ENCODE measurements at regions not wholly inside any gene's neighbourhood (a gene's known extent, or its start where the extent isn't known, plus 50 kb on each side); places are given as distances from the start of the nearest gene placed in this dataset.
A peak's percentile ranks its signal among the peaks of the same experiment; 100 is the strongest.

GRCh38 chr11:119539583-119539982, 116.6 kb upstream of the THY1 start:
- Histone ChIP-seq H3K36me3 (no peaks in the 10 kb centered on the region), H3K27me3 (no peaks in the 10 kb centered on the region), H3K27ac (no peak overlapping the region), H3K9me3 (no peaks in the 10 kb centered on the region), H3K4me3 (ENCODE audit: low read depth in 1 of 2, low read length in 1 of 2) (no peak overlapping the region), H3K4me1 (ENCODE audit: control insufficient read depth in 1 of 2, insufficient read depth in 1 of 2, low read depth in 1 of 2, low read length in 1 of 2) (peaks cover 3 to 26% of the 10 kb centered on the region in 2 experiments)
- no peak for TF ChIP-seq CTCF (IDR thresholded peaks at IDR 0.05)

DNA sequence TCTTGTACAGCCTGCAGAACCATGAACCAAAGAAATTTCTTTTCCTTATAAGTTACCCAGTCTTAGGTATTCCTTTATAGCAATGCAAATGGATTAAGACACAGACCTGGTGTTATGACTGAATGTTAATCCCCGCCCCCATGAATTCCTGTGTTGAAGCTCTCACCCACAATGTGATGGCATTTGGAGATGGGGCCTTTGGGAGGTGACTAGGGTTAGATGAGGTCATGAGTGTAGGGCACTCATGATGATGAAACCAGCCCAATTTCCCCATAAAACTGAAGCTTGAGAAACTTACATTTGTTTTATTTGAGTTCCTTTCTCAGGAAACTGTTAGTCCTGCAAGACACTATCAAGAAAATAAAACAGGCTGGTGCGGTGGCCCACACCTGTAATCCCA, 115.8 kb upstream of the THY1 start:
- peak overlapping the region; percentile 56 for H3K27ac ChIP-seq
- H3K4me3 ChIP-seq (ENCODE audit: low read depth in 1 of 2, low read length in 1 of 2), result no peak overlapping the region
- H3K9me3 ChIP-seq, result no peaks in the 10 kb centered on the region
- peaks cover 3 to 32% of the 10 kb centered on the region in 2 experiments for H3K4me1 ChIP-seq (ENCODE audit: control insufficient read depth in 1 of 2, insufficient read depth in 1 of 2, low read depth in 1 of 2, low read length in 1 of 2)
- no peaks in the 10 kb centered on the region for H3K27me3 ChIP-seq
- no peak for TF ChIP-seq CTCF (IDR thresholded peaks at IDR 0.05)
- H3K36me3 ChIP-seq, result no peaks in the 10 kb centered on the region

- peaks cover 3 to 32% of the 10 kb centered on the region in 2 experiments for H3K4me1 ChIP-seq (ENCODE audit: control insufficient read depth in 1 of 2, insufficient read depth in 1 of 2, low read depth in 1 of 2, low read length in 1 of 2)
Measured at GRCh38 chr11:119537306-119538253, 114.6 kb upstream of the THY1 start.

GRCh38 chr11:119536801-119537200, 113.8 kb upstream of the THY1 start:
- Histone ChIP-seq H3K9me3 (no peaks in the 10 kb centered on the region), H3K4me1 (ENCODE audit: control insufficient read depth in 1 of 2, insufficient read depth in 1 of 2, low read depth in 1 of 2, low read length in 1 of 2) (peaks cover 3 to 32% of the 10 kb centered on the region in 2 experiments), H3K4me3 (ENCODE audit: low read depth in 1 of 2, low read length in 1 of 2) (no peak overlapping the region), H3K27me3 (no peaks in the 10 kb centered on the region), H3K27ac (no peak overlapping the region), H3K36me3 (no peaks in the 10 kb centered on the region)
- TF ChIP-seq CTCF (IDR thresholded peaks at IDR 0.05), result no peak

More at GRCh38 chr11:119537306-119538253, 114.6 kb upstream of the THY1 start:
- TF ChIP-seq CTCF (IDR thresholded peaks at IDR 0.05), result no peak
- H3K27me3 ChIP-seq, result no peaks in the 10 kb centered on the region
- no peak overlapping the region for H3K27ac ChIP-seq
- no peaks in the 10 kb centered on the region for H3K9me3 ChIP-seq
- H3K4me3 ChIP-seq (ENCODE audit: low read depth in 1 of 2, low read length in 1 of 2), result no peak overlapping the region
- H3K36me3 ChIP-seq, result no peaks in the 10 kb centered on the region

DNA sequence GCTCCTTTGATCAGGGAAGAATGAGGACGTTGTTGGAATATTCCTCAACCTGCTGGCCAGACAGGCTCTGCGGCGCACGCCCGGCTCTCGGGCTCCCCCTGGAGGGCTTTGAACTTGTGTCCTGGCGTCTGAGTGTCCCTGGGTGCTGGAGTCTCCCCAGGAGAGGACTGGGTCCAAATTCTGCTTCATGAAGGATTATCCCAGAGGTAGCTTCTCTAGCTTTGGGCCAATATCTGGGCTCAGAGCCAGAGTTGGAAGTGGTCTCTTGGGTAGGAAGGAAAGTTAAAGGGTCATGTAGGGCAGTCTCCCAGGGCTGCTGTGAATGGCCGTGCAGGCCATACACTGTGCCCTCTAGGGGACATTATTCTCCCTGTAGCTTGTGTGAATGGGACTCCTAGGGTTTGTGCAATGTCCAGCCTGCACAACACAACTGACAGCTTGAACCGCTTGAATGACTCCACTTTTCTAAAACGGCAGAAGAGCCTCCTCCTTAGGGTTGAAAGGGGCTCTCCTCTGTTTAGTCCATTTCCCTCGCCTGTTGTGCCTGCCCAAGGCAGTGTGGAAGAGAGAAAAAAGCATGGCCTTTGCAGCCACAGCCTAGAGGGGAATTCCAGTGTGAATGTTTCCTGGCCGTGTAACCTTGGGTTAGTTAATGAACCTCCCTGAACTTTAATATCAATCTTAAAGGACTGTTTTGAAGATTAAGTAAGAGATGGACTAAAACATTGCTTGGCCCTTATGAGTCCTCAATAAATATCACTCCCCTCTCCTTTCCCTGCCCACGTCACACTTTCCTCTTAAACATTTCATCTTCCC, 111.2 kb upstream of the THY1 start:
- H3K27ac ChIP-seq, result no peak overlapping the region
- no peaks in the 10 kb centered on the region for H3K27me3 ChIP-seq
- no peak overlapping the region for H3K4me3 ChIP-seq (ENCODE audit: low read depth in 1 of 2, low read length in 1 of 2)
- peak; percentile 67 for TF ChIP-seq CTCF (IDR thresholded peaks at IDR 0.05)
- no peaks in the 10 kb centered on the region for H3K9me3 ChIP-seq
- H3K36me3 ChIP-seq, result no peaks in the 10 kb centered on the region
- peaks cover 3 to 19% of the 10 kb centered on the region in 2 experiments for H3K4me1 ChIP-seq (ENCODE audit: control insufficient read depth in 1 of 2, insufficient read depth in 1 of 2, low read depth in 1 of 2, low read length in 1 of 2)

All from neutrophil (primary cell).